ENCODE measurements at regions not wholly inside any gene's neighbourhood (a gene's known extent, or its start where the extent isn't known, plus 50 kb on each side); places are given as distances from the start of the nearest gene placed in this dataset.

- DNase-seq: no peak
These were observed 236.0 kb downstream of the ALX1 start for GRCh38 chr12:85516039-85516438.

GRCh38 chr12:85516667-85517325 is 236.8 kb downstream of the ALX1 start:
- no peak for DNase-seq

- no peak for DNase-seq
These were observed 239.1 kb downstream of the ALX1 start for GRCh38 chr12:85519163-85519562.

GRCh38 chr12:85523197-85523596 is 243.2 kb downstream of the ALX1 start:
- no peak for DNase-seq

- no peak for DNase-seq
These were observed 247.2 kb downstream of the ALX1 start for GRCh38 chr12:85527192-85527591.

GRCh38 chr12:85529896-85530295 is 249.9 kb downstream of the ALX1 start:
- no peak for DNase-seq

- no peak for DNase-seq
These were observed 250.4 kb downstream of the ALX1 start for GRCh38 chr12:85530456-85530855.

GRCh38 chr12:85531341-85531740 is 251.3 kb downstream of the ALX1 start:
- DNase-seq: no peak

- no peak for DNase-seq
These were observed 269.6 kb downstream of the ALX1 start for GRCh38 chr12:85549640-85550039.

GRCh38 chr12:85550924-85551323 is 270.9 kb downstream of the ALX1 start:
- DNase-seq: no peak

GRCh38 chr12:85552461-85552860 is 272.4 kb downstream of the ALX1 start:
- no peak for DNase-seq

GRCh38 chr12:85557850-85558249 is 277.8 kb downstream of the ALX1 start:
- DNase-seq: no peak

- DNase-seq: no peak
These were observed 277.5 kb downstream of the RASSF9 start for GRCh38 chr12:85558684-85559083.

- DNase-seq: no peak
These were observed 277.1 kb downstream of the RASSF9 start for GRCh38 chr12:85559127-85559526.

- no peak for DNase-seq
These were observed 276.7 kb downstream of the RASSF9 start for GRCh38 chr12:85559536-85559935.

- DNase-seq: no peak
These were observed 273.4 kb downstream of the RASSF9 start for GRCh38 chr12:85562765-85563164.

- DNase-seq: no peak
These were observed 271.4 kb downstream of the RASSF9 start for GRCh38 chr12:85564786-85565185.

- DNase-seq: no peak
These were observed 267.7 kb downstream of the RASSF9 start for GRCh38 chr12:85568395-85569103.

- DNase-seq: no peak
These were observed 266.9 kb downstream of the RASSF9 start for GRCh38 chr12:85569261-85569660.

GRCh38 chr12:85572956-85573355 is 263.3 kb downstream of the RASSF9 start:
- DNase-seq: no peak

- no peak for DNase-seq
These were observed 262.5 kb downstream of the RASSF9 start for GRCh38 chr12:85573635-85574214.

- no peak for DNase-seq
These were observed 261.9 kb downstream of the RASSF9 start for GRCh38 chr12:85574291-85574690.

GRCh38 chr12:85575120-85576096 is 260.8 kb downstream of the RASSF9 start:
- DNase-seq: no peak
